Neuronal stem cell (in vitro differentiated cells): ENCODE measurements at regions not wholly inside any gene's neighbourhood (a gene's known extent, or its start where the extent isn't known, plus 50 kb on each side); places are given as distances from the start of the nearest gene placed in this dataset.
"Not testable (repeated sequence)": the region's sequence is repeated elsewhere in the genome, so short reads cannot be mapped to it uniquely, and the experiment has no call there.

Source experiments
- DNase-seq: peaks from one replicate; pipeline ENCODE4 v3.0.0-alpha.2; 2013; ENCODE audit warnings: low spot score
- H2AFZ ChIP-seq: one replicate; pipeline ENCODE4 v1.6.1; 2013; ENCODE audit warnings: mild to moderate bottlenecking, low read length, inconsistent platforms
- H2AK5ac ChIP-seq: 2 replicates; pipeline ENCODE4 v1.6.1; 2013; ENCODE audit warnings: low read depth, mild to moderate bottlenecking, inconsistent platforms, low read length, moderate library complexity, mixed read lengths
- H2BK120ac ChIP-seq: 2 replicates; pipeline ENCODE4 v1.6.1; 2013; ENCODE audit warnings: low read depth, mild to moderate bottlenecking, inconsistent platforms, low read length, moderate library complexity, mixed read lengths
- H2BK12ac ChIP-seq: one replicate; pipeline ENCODE4 v1.6.1; 2013; ENCODE audit warnings: low read length, inconsistent platforms
- H2BK15ac ChIP-seq: 2 replicates; pipeline ENCODE4 v1.6.1; 2013; ENCODE audit warnings: mild to moderate bottlenecking, low read length, inconsistent platforms, mixed read lengths
- H2BK5ac ChIP-seq: one replicate; pipeline ENCODE4 v1.6.1; 2013; ENCODE audit warnings: inconsistent platforms, mild to moderate bottlenecking, low read length, moderate library complexity
- H3K14ac ChIP-seq: one replicate; pipeline ENCODE4 v1.6.1; 2013; ENCODE audit warnings: low read length, inconsistent platforms
- H3K18ac ChIP-seq: 2 replicates; pipeline ENCODE4 v1.6.1; 2013; ENCODE audit warnings: low read length, inconsistent platforms
- H3K23ac ChIP-seq: 2 replicates; pipeline ENCODE4 v1.6.1; 2013; ENCODE audit warnings: low read depth, mild to moderate bottlenecking, mixed read lengths, low read length, inconsistent platforms; ENCODE audit not compliant: poor library complexity
- H3K27ac ChIP-seq: replicated peaks from 3 replicates; pipeline ENCODE4 v1.5.1; 2013; ENCODE audit warnings: low read length, inconsistent platforms
- H3K27me3 ChIP-seq, 3 experiments: 2 replicates each; pipeline ENCODE4 v1.6.1; 2013; ENCODE audit warnings: low read length in 3 of 3, mild to moderate bottlenecking in 2 of 3, inconsistent platforms in 1 of 3, low read depth in 1 of 3, mixed read lengths in 1 of 3, moderate library complexity in 1 of 3; ENCODE audit not compliant: control insufficient read depth in 3 of 3, insufficient read depth in 3 of 3
- H3K36me3 ChIP-seq, 2 donors: replicated peaks in 1 of 2; 2 replicates each; pipeline ENCODE4 v1.6.1; 2013; ENCODE audit warnings: low read length in 2 of 2; ENCODE audit not compliant: control insufficient read depth in 2 of 2, insufficient read depth in 2 of 2
- H3K4ac ChIP-seq: 2 replicates; pipeline ENCODE4 v1.6.1; 2013; ENCODE audit warnings: inconsistent platforms, mild to moderate bottlenecking, low read length, moderate library complexity
- H3K4me1 ChIP-seq, 2 donors: 1 replicate in 1 of 2; 2 replicates in 1 of 2; pipeline ENCODE4 v1.6.1; 2013; ENCODE audit warnings: low read length in 2 of 2, low read depth in 1 of 2; ENCODE audit not compliant: control insufficient read depth in 2 of 2, insufficient read depth in 1 of 2
- H3K4me2 ChIP-seq: one replicate; pipeline ENCODE4 v1.6.1; 2013; ENCODE audit warnings: mild to moderate bottlenecking, low read length, inconsistent platforms; ENCODE audit not compliant: insufficient read depth, poor library complexity, severe bottlenecking
- H3K4me3 ChIP-seq, 2 donors: 2 replicates each; pipeline ENCODE4 v1.5.1; 2013; ENCODE audit warnings: low read length in 2 of 2, mild to moderate bottlenecking in 2 of 2, inconsistent platforms in 1 of 2, moderate library complexity in 1 of 2
- H3K79me1 ChIP-seq: one replicate; pipeline ENCODE4 v1.6.1; 2013; ENCODE audit warnings: low read depth, mild to moderate bottlenecking, inconsistent platforms, low read length, moderate library complexity
- H3K9ac ChIP-seq: one replicate; pipeline ENCODE4 v1.6.1; 2013; ENCODE audit warnings: mild to moderate bottlenecking, low read depth, low read length, inconsistent platforms; ENCODE audit not compliant: poor library complexity
- H3K9me3 ChIP-seq, 2 donors: replicated peaks in 1 of 2; 2 replicates each; pipeline versions ENCODE3 to v1.6.1; 2013; ENCODE audit warnings: low read length in 2 of 2, mild to moderate bottlenecking in 2 of 2, inconsistent platforms in 1 of 2, low read depth in 1 of 2, mixed read lengths in 1 of 2, moderate library complexity in 1 of 2; ENCODE audit not compliant: control insufficient read depth in 2 of 2, insufficient read depth in 1 of 2
- H4K8ac ChIP-seq: one replicate; pipeline ENCODE4 v1.6.1; 2013; ENCODE audit warnings: low read depth, mild to moderate bottlenecking, inconsistent platforms, low read length, moderate library complexity
- H4K91ac ChIP-seq: one replicate; pipeline ENCODE4 v1.6.1; 2013; ENCODE audit warnings: low read length, low read depth, mild to moderate bottlenecking, inconsistent platforms; ENCODE audit not compliant: poor library complexity
- WGBS, 2 donors: extraction: QIAGEN DNeasy Blood & Tissue Kit; methylation state at CpG; one replicate each; pipeline ENCODE4 v1.1.7; 2013; ENCODE audit warnings: missing lambda C conversion rate in 2 of 2, mixed read lengths in 1 of 2; ENCODE audit not compliant: insufficient read length in 2 of 2, insufficient replicate concordance in 1 of 2; ENCODE audit errors: extremely low coverage in 2 of 2; 5-methylcytosine and 5-hydroxymethylcytosine counted together

- H3K14ac ChIP-seq, result no peak overlapping the region
- no peaks in the 10 kb centered on the region for H3K27me3 ChIP-seq
- H3K9me3 ChIP-seq, result no peaks in the 10 kb centered on the region
- H3K79me1 ChIP-seq, result no peaks in the 10 kb centered on the region
- H3K9ac ChIP-seq, result no peak overlapping the region
- no peak overlapping the region for H3K18ac ChIP-seq
- no peak overlapping the region for H2AK5ac ChIP-seq
- H3K27ac ChIP-seq, result no peak overlapping the region
- no peaks in the 10 kb centered on the region for H3K36me3 ChIP-seq
- H3K4ac ChIP-seq, result no peak overlapping the region
- no peaks in the 10 kb centered on the region for H3K4me1 ChIP-seq
- no peak overlapping the region for H4K91ac ChIP-seq
- no peak overlapping the region for H2BK120ac ChIP-seq
- WGBS, 2 donors, result no CpG with 5 or more reads among the region's 33 CpGs
- no peak overlapping the region for H3K4me3 ChIP-seq
- no peak overlapping the region for H2BK12ac ChIP-seq
- no peak overlapping the region for H2AFZ ChIP-seq
- no peak for DNase-seq
- H2BK15ac ChIP-seq, result no peak overlapping the region
- H4K8ac ChIP-seq, result no peak overlapping the region
- no peak overlapping the region for H3K23ac ChIP-seq
- H3K4me2 ChIP-seq, result no peak overlapping the region
- no peak overlapping the region for H2BK5ac ChIP-seq
Measured at GRCh38 chr1:143574891-143575520, 396.8 kb downstream of the FAM72C start.

GRCh38 chr1:143572661-143573060 lies 399.1 kb downstream of the FAM72C start:
- H2BK15ac ChIP-seq, H4K91ac ChIP-seq, H3K9me3 ChIP-seq, H3K23ac ChIP-seq, H3K4ac ChIP-seq, DNase-seq, H3K27ac ChIP-seq, H4K8ac ChIP-seq, H3K79me1 ChIP-seq, H3K4me2 ChIP-seq, H2BK120ac ChIP-seq, H3K36me3 ChIP-seq, H3K4me3 ChIP-seq, H3K4me1 ChIP-seq, H2BK12ac ChIP-seq, H3K9ac ChIP-seq, H2AK5ac ChIP-seq, H2AFZ ChIP-seq, H3K14ac ChIP-seq, H2BK5ac ChIP-seq, H3K27me3 ChIP-seq, H3K18ac ChIP-seq: not testable (repeated sequence)
- no CpG with 5 or more reads among the region's 5 CpGs for WGBS, 2 donors

GRCh38 chr1:143563761-143564160 lies 408.0 kb downstream of the FAM72C start:
- not testable (repeated sequence) for H3K9me3 ChIP-seq, H3K4me2 ChIP-seq, H3K14ac ChIP-seq, H3K36me3 ChIP-seq, H2BK15ac ChIP-seq, H3K4me3 ChIP-seq, H3K4me1 ChIP-seq, H3K27ac ChIP-seq, H3K9ac ChIP-seq, H3K18ac ChIP-seq, H4K8ac ChIP-seq, H2BK5ac ChIP-seq, H4K91ac ChIP-seq, H3K27me3 ChIP-seq, H3K23ac ChIP-seq, H2AK5ac ChIP-seq, H2BK120ac ChIP-seq, H3K79me1 ChIP-seq, H2BK12ac ChIP-seq, H3K4ac ChIP-seq, DNase-seq, H2AFZ ChIP-seq
- WGBS, 2 donors, result no CpG with 5 or more reads among the region's 20 CpGs

GRCh38 chr1:143553627-143554026 lies 418.2 kb downstream of the FAM72C start:
- H2AK5ac ChIP-seq, result no peak overlapping the region
- H2BK12ac ChIP-seq, result no peak overlapping the region
- H3K9ac ChIP-seq, result no peak overlapping the region
- no peak for DNase-seq
- H3K27me3 ChIP-seq, result no peaks in the 10 kb centered on the region
- no peaks in the 10 kb centered on the region for H3K79me1 ChIP-seq
- H4K8ac ChIP-seq, result no peak overlapping the region
- no peak overlapping the region for H4K91ac ChIP-seq
- no CpG with 5 or more reads among the region's 4 CpGs for WGBS, 2 donors
- no peak overlapping the region for H2AFZ ChIP-seq
- H2BK5ac ChIP-seq, result no peak overlapping the region
- H2BK15ac ChIP-seq, result no peak overlapping the region
- no peaks in the 10 kb centered on the region for H3K4me1 ChIP-seq
- no peak overlapping the region for H3K4ac ChIP-seq
- H3K18ac ChIP-seq, result no peak overlapping the region
- H3K4me3 ChIP-seq, result no peak overlapping the region
- H2BK120ac ChIP-seq, result no peak overlapping the region
- H3K27ac ChIP-seq, result no peak overlapping the region
- H3K9me3 ChIP-seq, result no peaks in the 10 kb centered on the region
- H3K14ac ChIP-seq, result no peak overlapping the region
- H3K36me3 ChIP-seq, result no peaks in the 10 kb centered on the region
- no peak overlapping the region for H3K23ac ChIP-seq
- no peak overlapping the region for H3K4me2 ChIP-seq
